ENCODE measurements at regions not wholly inside any gene's neighbourhood (a gene's known extent, or its start where the extent isn't known, plus 50 kb on each side); places are given as distances from the start of the nearest gene placed in this dataset.

GRCh38 chr5:23007762-23008161 lies 154.6 kb upstream of the CDH12 start:
- Histone ChIP-seq H3K4ac (ENCODE audit: low read depth, low read length) (no peak overlapping the region), H2BK15ac (ENCODE audit: low read depth, low read length) (no peak overlapping the region), H3K27me3 (ENCODE audit: insufficient read depth, low read length) (no peaks in the 10 kb centered on the region), H3K79me1 (ENCODE audit: insufficient read depth, low read depth, low read length, poor library complexity, severe bottlenecking) (no peaks in the 10 kb centered on the region), H2BK20ac (ENCODE audit: low read depth, low read length, poor library complexity, severe bottlenecking) (no peak overlapping the region), H3T11ph (ENCODE audit: low read length) (no peak overlapping the region), H3K18ac (ENCODE audit: insufficient read length, low read depth, low read length) (no peak overlapping the region), H4K8ac (replicated peaks; ENCODE audit: insufficient read length, low read depth, low read length) (no peak overlapping the region), H3K23ac (ENCODE audit: insufficient read length, low read depth, low read length) (no peak overlapping the region), H2AFZ (ENCODE audit: low read length) (no peak overlapping the region), H3K23me2 (ENCODE audit: insufficient read length, low read depth, low read length, poor library complexity, severe bottlenecking) (no peaks in the 10 kb centered on the region), H3K14ac (ENCODE audit: insufficient read depth, low read length) (no peak overlapping the region), H4K20me1 (ENCODE audit: control insufficient read depth, insufficient read depth, insufficient read length) (no peaks in the 10 kb centered on the region), H2BK12ac (ENCODE audit: insufficient read length, low read depth, low read length) (no peak overlapping the region), H3K9ac (ENCODE audit: extremely low read depth, insufficient read length, low read length) (no peak overlapping the region), H3K27ac (ENCODE audit: insufficient read length, low read depth, low read length) (no peak overlapping the region), H2BK120ac (ENCODE audit: low read depth, low read length, poor library complexity, severe bottlenecking) (no peak overlapping the region), H4K91ac (ENCODE audit: insufficient read length, low read depth, low read length) (no peak overlapping the region), H3K4me2 (ENCODE audit: insufficient read depth, insufficient read length, low read length) (no peak overlapping the region), H4K5ac (ENCODE audit: insufficient read length, low read depth, low read length) (no peak overlapping the region), H3K56ac (ENCODE audit: insufficient read length, low read depth, low read length) (no peak overlapping the region), H2AK5ac (ENCODE audit: insufficient read length, low read length) (no peak overlapping the region), H3K79me2 (ENCODE audit: insufficient read depth, low read length) (no peaks in the 10 kb centered on the region), H2BK5ac (ENCODE audit: insufficient read length, low read length) (no peak overlapping the region), H3K9me3 (ENCODE audit: control insufficient read depth, low read depth, low read length) (no peaks in the 10 kb centered on the region), H3K4me1 (ENCODE audit: insufficient read depth, low read length) (no peaks in the 10 kb centered on the region)
- WGBS (ENCODE audit: extremely low coverage, insufficient read length, low lambda C conversion rate), result no CpG with 5 or more reads among the region's 1 CpG
- no peak for TF ChIP-seq CTCF (conservative IDR thresholded peaks at IDR 0.05)
- Mint-ChIP-seq H3K4me3 (no peak overlapping the region), H3K9me3 (no peaks in the 10 kb centered on the region), H3K4me1 (no peaks in the 10 kb centered on the region), H3K36me3 (ENCODE audit: insufficient read depth in 1 of 3, low read depth in 3 of 3) (no peaks in the 10 kb centered on the region), H3K27me3 (ENCODE audit: low read depth) (no peaks in the 10 kb centered on the region), H3K27ac (no peak overlapping the region)
- DNase-seq, result no peak

Measured in H9 (cell line).